ENCODE measurements at regions not wholly inside any gene's neighbourhood (a gene's known extent, or its start where the extent isn't known, plus 50 kb on each side); places are given as distances from the start of the nearest gene placed in this dataset.

DNA sequence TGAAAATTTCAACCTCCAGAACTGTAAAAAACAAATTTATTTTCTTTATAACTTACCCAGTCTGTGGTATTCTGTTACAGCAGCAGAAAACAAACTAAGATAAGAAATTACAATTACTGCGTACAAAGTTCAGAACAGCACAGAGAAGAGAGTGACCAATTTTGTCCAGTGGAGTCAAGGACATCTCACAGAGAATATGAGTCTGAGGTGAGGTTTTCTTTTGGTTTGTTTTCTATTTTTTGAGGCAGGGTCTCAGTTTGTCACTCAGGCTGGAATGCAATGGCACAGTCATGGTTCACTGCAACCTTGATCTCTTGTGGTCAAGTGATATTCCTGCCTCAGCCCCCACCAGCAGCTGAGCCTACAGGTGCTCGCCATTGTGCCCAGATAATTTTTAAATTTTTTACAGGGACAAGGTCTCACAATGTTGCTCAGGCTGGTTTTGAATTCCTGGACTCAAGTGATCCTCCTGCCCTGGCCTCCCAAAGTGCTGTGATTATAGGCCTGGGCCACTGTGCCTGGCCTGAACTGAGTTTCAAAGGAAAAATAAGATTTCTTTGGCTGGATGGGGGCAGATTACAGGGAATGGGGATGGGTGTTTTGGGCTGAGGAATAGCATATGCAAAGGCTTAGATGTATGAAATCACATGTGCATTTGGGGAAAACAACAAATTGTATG lies 201.1 kb upstream of the USP24 start:
- TF ChIP-seq, protein P1, sequence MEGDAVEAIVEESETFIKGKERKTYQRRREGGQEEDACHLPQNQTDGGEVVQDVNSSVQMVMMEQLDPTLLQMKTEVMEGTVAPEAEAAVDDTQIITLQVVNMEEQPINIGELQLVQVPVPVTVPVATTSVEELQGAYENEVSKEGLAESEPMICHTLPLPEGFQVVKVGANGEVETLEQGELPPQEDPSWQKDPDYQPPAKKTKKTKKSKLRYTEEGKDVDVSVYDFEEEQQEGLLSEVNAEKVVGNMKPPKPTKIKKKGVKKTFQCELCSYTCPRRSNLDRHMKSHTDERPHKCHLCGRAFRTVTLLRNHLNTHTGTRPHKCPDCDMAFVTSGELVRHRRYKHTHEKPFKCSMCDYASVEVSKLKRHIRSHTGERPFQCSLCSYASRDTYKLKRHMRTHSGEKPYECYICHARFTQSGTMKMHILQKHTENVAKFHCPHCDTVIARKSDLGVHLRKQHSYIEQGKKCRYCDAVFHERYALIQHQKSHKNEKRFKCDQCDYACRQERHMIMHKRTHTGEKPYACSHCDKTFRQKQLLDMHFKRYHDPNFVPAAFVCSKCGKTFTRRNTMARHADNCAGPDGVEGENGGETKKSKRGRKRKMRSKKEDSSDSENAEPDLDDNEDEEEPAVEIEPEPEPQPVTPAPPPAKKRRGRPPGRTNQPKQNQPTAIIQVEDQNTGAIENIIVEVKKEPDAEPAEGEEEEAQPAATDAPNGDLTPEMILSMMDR (IDR thresholded peaks at IDR 0.05), result no peak
- no peak for TF ChIP-seq POLR2A (IDR thresholded peaks at IDR 0.05)
